Vagina (tissue), 2 donors: ENCODE measurements at regions not wholly inside any gene's neighbourhood (a gene's known extent, or its start where the extent isn't known, plus 50 kb on each side); places are given as distances from the start of the nearest gene placed in this dataset.

Source experiments
- POLR2A ChIP-seq, 2 donors: fragments of 450-650 bp; IDR thresholded peaks; one replicate each; pipeline ENCODE4 v1.6.1; 2017; ENCODE audit warnings: antibody characterized with exemption in 2 of 2, mild to moderate bottlenecking in 2 of 2, moderate library complexity in 2 of 2
- POLR2AphosphoS5 ChIP-seq, 2 donors: sonication (generic); formaldehyde crosslinking; IDR thresholded peaks; one replicate each; pipeline ENCODE4 v1.9.0; 2017; ENCODE audit warnings: antibody characterized with exemption in 2 of 2, mild to moderate bottlenecking in 2 of 2, low read depth in 1 of 2; ENCODE audit not compliant: insufficient read depth in 1 of 2
- TF ChIP-seq, protein P1 (sequence below), 3 experiments: fragments of 450-650 bp in 2 of 3; fragments of 200-600 bp in 1 of 3; sonication (generic) in 1 of 3; IDR thresholded peaks; one replicate each; pipeline ENCODE4 v1.5.1; 2017 to 2019; ENCODE audit warnings: antibody characterized with exemption in 3 of 3, mild to moderate bottlenecking in 2 of 3, moderate library complexity in 2 of 3

DNA sequence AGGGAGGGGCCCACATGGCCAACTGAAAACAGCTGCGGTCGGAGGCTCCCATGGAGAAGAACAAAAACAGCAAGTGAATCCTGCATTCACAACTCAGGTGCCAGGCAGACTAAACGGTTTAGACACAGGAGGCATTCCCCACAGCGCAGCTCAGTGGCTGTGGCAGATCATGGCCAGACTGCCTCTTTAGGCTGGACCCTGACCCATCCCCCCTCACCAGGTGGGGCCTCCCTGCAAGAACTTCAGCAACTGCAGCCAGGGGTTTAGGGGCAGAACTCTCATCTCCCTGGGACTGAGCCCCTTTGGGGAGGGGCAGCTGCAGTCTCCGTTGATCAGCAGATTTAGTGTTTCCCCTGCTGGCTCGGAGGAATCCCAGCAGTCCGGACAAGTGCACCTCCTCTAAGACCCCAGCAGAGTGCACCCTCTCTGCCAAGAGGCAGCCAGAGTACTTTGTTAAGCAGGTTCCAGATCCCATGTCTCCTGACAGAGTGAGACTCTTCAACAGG lies 346.7 kb downstream of the SS18 start:
- no peak for TF ChIP-seq POLR2A (IDR thresholded peaks at IDR 0.05)
- TF ChIP-seq POLR2AphosphoS5 (IDR thresholded peaks at IDR 0.05; ENCODE audit: insufficient read depth in 1 of 2, low read depth in 1 of 2) = no peak
- TF ChIP-seq, protein P1, sequence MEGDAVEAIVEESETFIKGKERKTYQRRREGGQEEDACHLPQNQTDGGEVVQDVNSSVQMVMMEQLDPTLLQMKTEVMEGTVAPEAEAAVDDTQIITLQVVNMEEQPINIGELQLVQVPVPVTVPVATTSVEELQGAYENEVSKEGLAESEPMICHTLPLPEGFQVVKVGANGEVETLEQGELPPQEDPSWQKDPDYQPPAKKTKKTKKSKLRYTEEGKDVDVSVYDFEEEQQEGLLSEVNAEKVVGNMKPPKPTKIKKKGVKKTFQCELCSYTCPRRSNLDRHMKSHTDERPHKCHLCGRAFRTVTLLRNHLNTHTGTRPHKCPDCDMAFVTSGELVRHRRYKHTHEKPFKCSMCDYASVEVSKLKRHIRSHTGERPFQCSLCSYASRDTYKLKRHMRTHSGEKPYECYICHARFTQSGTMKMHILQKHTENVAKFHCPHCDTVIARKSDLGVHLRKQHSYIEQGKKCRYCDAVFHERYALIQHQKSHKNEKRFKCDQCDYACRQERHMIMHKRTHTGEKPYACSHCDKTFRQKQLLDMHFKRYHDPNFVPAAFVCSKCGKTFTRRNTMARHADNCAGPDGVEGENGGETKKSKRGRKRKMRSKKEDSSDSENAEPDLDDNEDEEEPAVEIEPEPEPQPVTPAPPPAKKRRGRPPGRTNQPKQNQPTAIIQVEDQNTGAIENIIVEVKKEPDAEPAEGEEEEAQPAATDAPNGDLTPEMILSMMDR (IDR thresholded peaks at IDR 0.05) = no peak
